Nephron progenitor cell (in vitro differentiated cells): ENCODE measurements at regions not wholly inside any gene's neighbourhood (a gene's known extent, or its start where the extent isn't known, plus 50 kb on each side); places are given as distances from the start of the nearest gene placed in this dataset.
"Not testable (repeated sequence)": the region's sequence is repeated elsewhere in the genome, so short reads cannot be mapped to it uniquely, and the experiment has no call there.

ENCODE experiments used
- DNase-seq: peaks from one replicate; pipeline ENCODE4 v3.0.0; 2021
- H3K27ac Mint-ChIP-seq: 2 replicates; pipeline ENCODE4 v1.8.0; 2021; ENCODE audit warnings: mild to moderate bottlenecking, moderate library complexity, mixed read lengths
- H3K27me3 Mint-ChIP-seq: 2 replicates; pipeline ENCODE4 v1.8.0; 2021; ENCODE audit warnings: mild to moderate bottlenecking, low read depth, mixed read lengths; ENCODE audit not compliant: poor library complexity
- H3K36me3 Mint-ChIP-seq: 2 replicates; pipeline ENCODE4 v1.8.0; 2021; ENCODE audit warnings: low read depth, mixed read lengths
- H3K4me1 Mint-ChIP-seq: 2 replicates; pipeline ENCODE4 v1.8.0; 2021; ENCODE audit warnings: mixed read lengths
- H3K4me3 Mint-ChIP-seq: 2 replicates; pipeline ENCODE4 v1.8.0; 2021; ENCODE audit warnings: mild to moderate bottlenecking, moderate library complexity, mixed read lengths
- H3K9me3 Mint-ChIP-seq: 2 replicates; pipeline ENCODE4 v1.8.0; 2021; ENCODE audit warnings: mild to moderate bottlenecking, moderate library complexity, mixed read lengths
- CTCF ChIP-seq: fragments of 200-600 bp; sonication (generic); IDR thresholded peaks from 2 replicates; pipeline ENCODE4 v1.5.0; 2021; ENCODE audit warnings: antibody characterized with exemption

- no peak for TF ChIP-seq CTCF
- H3K4me3 Mint-ChIP-seq: no peak overlapping the region
- peaks cover 5% of the 10 kb centered on the region for H3K27me3 Mint-ChIP-seq
- H3K27ac Mint-ChIP-seq: no peak overlapping the region
- H3K9me3 Mint-ChIP-seq: peaks cover 4% of the 10 kb centered on the region
- no peak for DNase-seq
- H3K4me1 Mint-ChIP-seq: no peaks in the 10 kb centered on the region
- no peaks in the 10 kb centered on the region for H3K36me3 Mint-ChIP-seq
Measured at GRCh38 chr1:60268451-60268850, 194.9 kb upstream of the C1orf87 start.

- no peak for DNase-seq
- H3K4me3 Mint-ChIP-seq: no peak overlapping the region
- TF ChIP-seq CTCF: no peak
- H3K4me1 Mint-ChIP-seq: no peaks in the 10 kb centered on the region
- H3K9me3 Mint-ChIP-seq: peaks cover 4% of the 10 kb centered on the region
- no peak overlapping the region for H3K27ac Mint-ChIP-seq
- no peaks in the 10 kb centered on the region for H3K36me3 Mint-ChIP-seq
- peaks cover 5% of the 10 kb centered on the region for H3K27me3 Mint-ChIP-seq
Measured at GRCh38 chr1:60265560-60266535, 192.3 kb upstream of the C1orf87 start.

GRCh38 chr1:60262701-60263100, 189.1 kb upstream of the C1orf87 start:
- peaks cover 5% of the 10 kb centered on the region for H3K27me3 Mint-ChIP-seq
- H3K9me3 Mint-ChIP-seq: no peaks in the 10 kb centered on the region
- H3K36me3 Mint-ChIP-seq: no peaks in the 10 kb centered on the region
- H3K4me3 Mint-ChIP-seq: no peak overlapping the region
- DNase-seq: no peak
- H3K4me1 Mint-ChIP-seq: no peaks in the 10 kb centered on the region
- H3K27ac Mint-ChIP-seq: no peak overlapping the region
- TF ChIP-seq CTCF: no peak

- TF ChIP-seq CTCF: no peak
- Mint-ChIP-seq H3K4me1 (no peaks in the 10 kb centered on the region), H3K4me3 (no peak overlapping the region), H3K36me3 (no peaks in the 10 kb centered on the region), H3K27me3 (no peaks in the 10 kb centered on the region), H3K9me3 (no peaks in the 10 kb centered on the region), H3K27ac (no peak overlapping the region)
- no peak for DNase-seq
Measured at GRCh38 chr1:60257531-60257930, 184.0 kb upstream of the C1orf87 start.

GRCh38 chr1:60255565-60255964, 182.0 kb upstream of the C1orf87 start:
- TF ChIP-seq CTCF: no peak
- Mint-ChIP-seq H3K9me3 (no peaks in the 10 kb centered on the region), H3K4me3 (no peak overlapping the region), H3K27me3 (no peaks in the 10 kb centered on the region), H3K4me1 (no peaks in the 10 kb centered on the region), H3K36me3 (no peaks in the 10 kb centered on the region), H3K27ac (no peak overlapping the region)
- DNase-seq: no peak

GRCh38 chr1:60251426-60251825, 177.9 kb upstream of the C1orf87 start:
- no peaks in the 10 kb centered on the region for H3K4me1 Mint-ChIP-seq
- no peak for TF ChIP-seq CTCF
- H3K9me3 Mint-ChIP-seq: no peaks in the 10 kb centered on the region
- no peaks in the 10 kb centered on the region for H3K27me3 Mint-ChIP-seq
- no peak overlapping the region for H3K27ac Mint-ChIP-seq
- DNase-seq: no peak
- H3K4me3 Mint-ChIP-seq: no peak overlapping the region
- H3K36me3 Mint-ChIP-seq: no peaks in the 10 kb centered on the region

- not testable (repeated sequence) for H3K27me3 Mint-ChIP-seq, H3K4me1 Mint-ChIP-seq, H3K4me3 Mint-ChIP-seq, H3K9me3 Mint-ChIP-seq, H3K36me3 Mint-ChIP-seq, DNase-seq, H3K27ac Mint-ChIP-seq
Measured at GRCh38 chr1:60247467-60247866, 173.9 kb upstream of the C1orf87 start.
